ENCODE measurements at regions not wholly inside any gene's neighbourhood (a gene's known extent, or its start where the extent isn't known, plus 50 kb on each side); places are given as distances from the start of the nearest gene placed in this dataset.

DNA sequence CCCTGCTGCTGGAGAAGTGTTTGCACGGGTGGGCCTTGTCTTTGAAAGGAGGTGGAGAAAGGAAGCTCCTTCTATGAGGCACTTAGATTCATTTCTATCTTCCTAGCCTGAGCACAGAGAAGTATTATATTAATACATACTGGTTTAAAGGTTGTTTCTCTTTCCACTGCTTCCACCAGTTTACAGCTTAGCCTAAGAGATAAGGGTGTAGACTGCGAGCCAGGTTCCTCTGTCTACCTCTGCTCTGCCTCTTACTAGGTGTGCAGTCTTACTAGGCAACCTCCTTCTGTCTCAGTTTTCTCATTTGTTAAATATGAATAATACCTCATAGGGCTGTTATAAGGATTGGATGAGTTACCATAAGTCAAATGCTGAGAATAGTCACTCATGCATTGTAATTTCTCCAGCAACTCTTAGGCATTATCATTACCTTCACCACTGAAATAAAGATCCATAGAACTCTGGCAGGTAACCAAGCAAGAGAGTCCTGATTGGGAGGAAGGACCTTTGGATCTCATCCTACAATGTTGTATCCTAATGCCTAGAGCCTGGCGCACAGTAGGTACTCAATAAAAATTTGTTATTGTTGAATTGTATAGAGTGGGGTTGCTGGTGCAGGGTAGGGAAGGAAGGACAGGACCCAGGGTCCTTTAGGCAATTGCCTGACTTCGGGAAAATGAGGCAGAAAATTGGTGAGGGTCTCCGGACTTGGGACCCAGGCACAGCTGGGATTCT, 95.1 kb downstream of the TBX19 start:
- no peak for TF ChIP-seq ASH2L (IDR thresholded peaks at IDR 0.05; ENCODE audit: insufficient read length, low read depth, low read length)
- TF ChIP-seq, protein P1, sequence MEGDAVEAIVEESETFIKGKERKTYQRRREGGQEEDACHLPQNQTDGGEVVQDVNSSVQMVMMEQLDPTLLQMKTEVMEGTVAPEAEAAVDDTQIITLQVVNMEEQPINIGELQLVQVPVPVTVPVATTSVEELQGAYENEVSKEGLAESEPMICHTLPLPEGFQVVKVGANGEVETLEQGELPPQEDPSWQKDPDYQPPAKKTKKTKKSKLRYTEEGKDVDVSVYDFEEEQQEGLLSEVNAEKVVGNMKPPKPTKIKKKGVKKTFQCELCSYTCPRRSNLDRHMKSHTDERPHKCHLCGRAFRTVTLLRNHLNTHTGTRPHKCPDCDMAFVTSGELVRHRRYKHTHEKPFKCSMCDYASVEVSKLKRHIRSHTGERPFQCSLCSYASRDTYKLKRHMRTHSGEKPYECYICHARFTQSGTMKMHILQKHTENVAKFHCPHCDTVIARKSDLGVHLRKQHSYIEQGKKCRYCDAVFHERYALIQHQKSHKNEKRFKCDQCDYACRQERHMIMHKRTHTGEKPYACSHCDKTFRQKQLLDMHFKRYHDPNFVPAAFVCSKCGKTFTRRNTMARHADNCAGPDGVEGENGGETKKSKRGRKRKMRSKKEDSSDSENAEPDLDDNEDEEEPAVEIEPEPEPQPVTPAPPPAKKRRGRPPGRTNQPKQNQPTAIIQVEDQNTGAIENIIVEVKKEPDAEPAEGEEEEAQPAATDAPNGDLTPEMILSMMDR (CRISPR knock-in tag; IDR thresholded peaks at IDR 0.05): no peak
- TF ChIP-seq, protein P2, sequence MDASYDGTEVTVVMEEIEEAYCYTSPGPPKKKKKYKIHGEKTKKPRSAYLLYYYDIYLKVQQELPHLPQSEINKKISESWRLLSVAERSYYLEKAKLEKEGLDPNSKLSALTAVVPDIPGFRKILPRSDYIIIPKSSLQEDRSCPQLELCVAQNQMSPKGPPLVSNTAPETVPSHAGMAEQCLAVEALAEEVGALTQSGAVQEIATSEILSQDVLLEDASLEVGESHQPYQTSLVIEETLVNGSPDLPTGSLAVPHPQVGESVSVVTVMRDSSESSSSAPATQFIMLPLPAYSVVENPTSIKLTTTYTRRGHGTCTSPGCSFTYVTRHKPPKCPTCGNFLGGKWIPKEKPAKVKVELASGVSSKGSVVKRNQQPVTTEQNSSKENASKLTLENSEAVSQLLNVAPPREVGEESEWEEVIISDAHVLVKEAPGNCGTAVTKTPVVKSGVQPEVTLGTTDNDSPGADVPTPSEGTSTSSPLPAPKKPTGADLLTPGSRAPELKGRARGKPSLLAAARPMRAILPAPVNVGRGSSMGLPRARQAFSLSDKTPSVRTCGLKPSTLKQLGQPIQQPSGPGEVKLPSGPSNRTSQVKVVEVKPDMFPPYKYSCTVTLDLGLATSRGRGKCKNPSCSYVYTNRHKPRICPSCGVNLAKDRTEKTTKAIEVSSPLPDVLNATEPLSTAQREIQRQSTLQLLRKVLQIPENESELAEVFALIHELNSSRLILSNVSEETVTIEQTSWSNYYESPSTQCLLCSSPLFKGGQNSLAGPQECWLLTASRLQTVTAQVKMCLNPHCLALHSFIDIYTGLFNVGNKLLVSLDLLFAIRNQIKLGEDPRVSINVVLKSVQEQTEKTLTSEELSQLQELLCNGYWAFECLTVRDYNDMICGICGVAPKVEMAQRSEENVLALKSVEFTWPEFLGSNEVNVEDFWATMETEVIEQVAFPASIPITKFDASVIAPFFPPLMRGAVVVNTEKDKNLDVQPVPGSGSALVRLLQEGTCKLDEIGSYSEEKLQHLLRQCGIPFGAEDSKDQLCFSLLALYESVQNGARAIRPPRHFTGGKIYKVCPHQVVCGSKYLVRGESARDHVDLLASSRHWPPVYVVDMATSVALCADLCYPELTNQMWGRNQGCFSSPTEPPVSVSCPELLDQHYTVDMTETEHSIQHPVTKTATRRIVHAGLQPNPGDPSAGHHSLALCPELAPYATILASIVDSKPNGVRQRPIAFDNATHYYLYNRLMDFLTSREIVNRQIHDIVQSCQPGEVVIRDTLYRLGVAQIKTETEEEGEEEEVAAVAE (CRISPR knock-in tag; IDR thresholded peaks at IDR 0.05; ENCODE audit: borderline replicate concordance): no peak
- TF ChIP-seq, protein P3, sequence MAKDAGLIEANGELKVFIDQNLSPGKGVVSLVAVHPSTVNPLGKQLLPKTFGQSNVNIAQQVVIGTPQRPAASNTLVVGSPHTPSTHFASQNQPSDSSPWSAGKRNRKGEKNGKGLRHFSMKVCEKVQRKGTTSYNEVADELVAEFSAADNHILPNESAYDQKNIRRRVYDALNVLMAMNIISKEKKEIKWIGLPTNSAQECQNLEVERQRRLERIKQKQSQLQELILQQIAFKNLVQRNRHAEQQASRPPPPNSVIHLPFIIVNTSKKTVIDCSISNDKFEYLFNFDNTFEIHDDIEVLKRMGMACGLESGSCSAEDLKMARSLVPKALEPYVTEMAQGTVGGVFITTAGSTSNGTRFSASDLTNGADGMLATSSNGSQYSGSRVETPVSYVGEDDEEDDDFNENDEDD (CRISPR knock-in tag; IDR thresholded peaks at IDR 0.05; ENCODE audit: borderline replicate concordance): no peak
- TF ChIP-seq ZNF772 (CRISPR knock-in tag; IDR thresholded peaks at IDR 0.05): no peak
- no peak for TF ChIP-seq ZC3H4 (CRISPR knock-in tag; IDR thresholded peaks at IDR 0.05; ENCODE audit: borderline replicate concordance)
- no peak for TF ChIP-seq PAX8 (CRISPR knock-in tag; IDR thresholded peaks at IDR 0.05; ENCODE audit: borderline replicate concordance)
- no peak for TF ChIP-seq CHD4 (IDR thresholded peaks at IDR 0.05; ENCODE audit: borderline replicate concordance, low read length)
- TF ChIP-seq PAF1 (CRISPR knock-in tag; IDR thresholded peaks at IDR 0.05): no peak
- no peak for TF ChIP-seq SNAI1 (CRISPR knock-in tag; IDR thresholded peaks at IDR 0.05; ENCODE audit: borderline replicate concordance)
- TF ChIP-seq, protein P4, sequence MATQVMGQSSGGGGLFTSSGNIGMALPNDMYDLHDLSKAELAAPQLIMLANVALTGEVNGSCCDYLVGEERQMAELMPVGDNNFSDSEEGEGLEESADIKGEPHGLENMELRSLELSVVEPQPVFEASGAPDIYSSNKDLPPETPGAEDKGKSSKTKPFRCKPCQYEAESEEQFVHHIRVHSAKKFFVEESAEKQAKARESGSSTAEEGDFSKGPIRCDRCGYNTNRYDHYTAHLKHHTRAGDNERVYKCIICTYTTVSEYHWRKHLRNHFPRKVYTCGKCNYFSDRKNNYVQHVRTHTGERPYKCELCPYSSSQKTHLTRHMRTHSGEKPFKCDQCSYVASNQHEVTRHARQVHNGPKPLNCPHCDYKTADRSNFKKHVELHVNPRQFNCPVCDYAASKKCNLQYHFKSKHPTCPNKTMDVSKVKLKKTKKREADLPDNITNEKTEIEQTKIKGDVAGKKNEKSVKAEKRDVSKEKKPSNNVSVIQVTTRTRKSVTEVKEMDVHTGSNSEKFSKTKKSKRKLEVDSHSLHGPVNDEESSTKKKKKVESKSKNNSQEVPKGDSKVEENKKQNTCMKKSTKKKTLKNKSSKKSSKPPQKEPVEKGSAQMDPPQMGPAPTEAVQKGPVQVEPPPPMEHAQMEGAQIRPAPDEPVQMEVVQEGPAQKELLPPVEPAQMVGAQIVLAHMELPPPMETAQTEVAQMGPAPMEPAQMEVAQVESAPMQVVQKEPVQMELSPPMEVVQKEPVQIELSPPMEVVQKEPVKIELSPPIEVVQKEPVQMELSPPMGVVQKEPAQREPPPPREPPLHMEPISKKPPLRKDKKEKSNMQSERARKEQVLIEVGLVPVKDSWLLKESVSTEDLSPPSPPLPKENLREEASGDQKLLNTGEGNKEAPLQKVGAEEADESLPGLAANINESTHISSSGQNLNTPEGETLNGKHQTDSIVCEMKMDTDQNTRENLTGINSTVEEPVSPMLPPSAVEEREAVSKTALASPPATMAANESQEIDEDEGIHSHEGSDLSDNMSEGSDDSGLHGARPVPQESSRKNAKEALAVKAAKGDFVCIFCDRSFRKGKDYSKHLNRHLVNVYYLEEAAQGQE (IDR thresholded peaks at IDR 0.05; ENCODE audit: borderline replicate concordance in 1 of 2, low read depth in 1 of 2, low read length in 2 of 2): no peak
- no peak for TF ChIP-seq ZNF24 (IDR thresholded peaks at IDR 0.05)
- TF ChIP-seq, protein P5, sequence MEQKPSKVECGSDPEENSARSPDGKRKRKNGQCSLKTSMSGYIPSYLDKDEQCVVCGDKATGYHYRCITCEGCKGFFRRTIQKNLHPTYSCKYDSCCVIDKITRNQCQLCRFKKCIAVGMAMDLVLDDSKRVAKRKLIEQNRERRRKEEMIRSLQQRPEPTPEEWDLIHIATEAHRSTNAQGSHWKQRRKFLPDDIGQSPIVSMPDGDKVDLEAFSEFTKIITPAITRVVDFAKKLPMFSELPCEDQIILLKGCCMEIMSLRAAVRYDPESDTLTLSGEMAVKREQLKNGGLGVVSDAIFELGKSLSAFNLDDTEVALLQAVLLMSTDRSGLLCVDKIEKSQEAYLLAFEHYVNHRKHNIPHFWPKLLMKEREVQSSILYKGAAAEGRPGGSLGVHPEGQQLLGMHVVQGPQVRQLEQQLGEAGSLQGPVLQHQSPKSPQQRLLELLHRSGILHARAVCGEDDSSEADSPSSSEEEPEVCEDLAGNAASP (CRISPR knock-in tag; IDR thresholded peaks at IDR 0.05; ENCODE audit: borderline replicate concordance): no peak
- TF ChIP-seq NFE2 (CRISPR knock-in tag; IDR thresholded peaks at IDR 0.05): no peak
